A673 (cell line): ENCODE measurements at regions not wholly inside any gene's neighbourhood (a gene's known extent, or its start where the extent isn't known, plus 50 kb on each side); places are given as distances from the start of the nearest gene placed in this dataset.

Source experiments
- CTCF ChIP-seq: fragments of 300-800, 200-600 bp; sonication (generic); conservative IDR thresholded peaks from 2 replicates; pipeline ENCODE4 v1.5.1; 2017; ENCODE audit warnings: low read depth, mild to moderate bottlenecking, antibody characterized with exemption, low read length, moderate library complexity, mixed read lengths
- EZH2 ChIP-seq: fragments of 200-600 bp; sonication (generic); IDR thresholded peaks from 2 replicates; pipeline ENCODE4 v1.6.1; 2017; ENCODE audit warnings: borderline replicate concordance, low read depth, mild to moderate bottlenecking, mixed read lengths, antibody characterized with exemption, low read length; ENCODE audit not compliant: poor library complexity, severe bottlenecking

GRCh38 chr5:156120777-156121176, 206.2 kb upstream of the SGCD start:
- TF ChIP-seq CTCF (no peak), EZH2 (no peak)
